HepG2 (cell line): ENCODE measurements at regions not wholly inside any gene's neighbourhood (a gene's known extent, or its start where the extent isn't known, plus 50 kb on each side); places are given as distances from the start of the nearest gene placed in this dataset.

Experiments
- ATAC-seq: fragments of 200-7000 bp; cut with Tn5 transposase; 3 replicates; pipeline ENCODE4 v1.9.1; 2020; ENCODE audit warnings: mild to moderate bottlenecking, moderate library complexity
- BruUV-seq: library from RNA; stranded (reverse); fragments of 400-500 nt; replicated peaks from 2 replicates; lab custom pipeline; 2021; lab: Mats Ljungman, UMichigan
- CTCF ChIA-PET: fragments of 300-600 bp; formaldehyde crosslinking; extraction: SDS; loops from one replicate; lab custom pipeline; 2021; ENCODE audit warnings: low total read pairs, inconsistent platforms, low intra/inter-chr PET ratio; lab: Yijun Ruan, JAX
- POLR2A ChIA-PET: fragments of 350-600 bp; sonication (Branson Sonifier 250); formaldehyde crosslinking; loops from one replicate; lab custom pipeline; 2020; ENCODE audit warnings: antibody characterized with exemption, inconsistent platforms; lab: Yijun Ruan, JAX
- DNase-seq: peaks from one replicate; pipeline ENCODE4 v3.0.0-alpha.2; 2015; ENCODE audit warnings: low spot score
- FAIRE-seq: peaks from 3 replicates; lab custom pipeline; 2011; peaks lifted over from hg19 to GRCh38; lab: Jason Lieb, UNC
- H2AFZ ChIP-seq: one replicate; pipeline ENCODE4 v1.6.1; 2011; ENCODE audit warnings: low read length, inconsistent platforms
- H3K27ac ChIP-seq: fragments of 300-600 bp; 3 replicates; pipeline ENCODE4 v1.8.0; 2011; ENCODE audit warnings: mixed run types, mild to moderate bottlenecking, mixed read lengths, low read length, inconsistent platforms; ENCODE audit not compliant: insufficient read depth; ENCODE audit errors: extremely low read length
- H3K27me3 ChIP-seq, 2 experiments: fragments of 200-600 bp in 1 of 2; 2 replicates in 1 of 2; 3 replicates in 1 of 2; pipeline versions ENCODE4 v1.6.0 to v1.8.0; 2011; ENCODE audit warnings: low read length in 2 of 2, mild to moderate bottlenecking in 2 of 2, moderate library complexity in 2 of 2, inconsistent platforms in 1 of 2; ENCODE audit not compliant: insufficient read depth in 2 of 2, control insufficient read depth in 1 of 2
- H3K36me3 ChIP-seq, 2 experiments: fragments of 200-600 bp in 1 of 2; replicated peaks in 1 of 2; 2 replicates in 1 of 2; 3 replicates in 1 of 2; pipeline versions ENCODE4 v1.5.1 to v1.8.0; 2011; ENCODE audit warnings: low read length in 2 of 2, inconsistent platforms in 1 of 2; ENCODE audit not compliant: insufficient read depth in 2 of 2, control insufficient read depth in 1 of 2
- H3K4me1 ChIP-seq: 2 replicates; pipeline ENCODE4 v1.5.1; 2012; ENCODE audit warnings: low read length, inconsistent platforms; ENCODE audit not compliant: insufficient read depth
- H3K4me2 ChIP-seq: 2 replicates; pipeline ENCODE4 v1.6.0; 2011; ENCODE audit warnings: low read depth, low read length, inconsistent platforms
- H3K4me3 ChIP-seq, 3 experiments: fragments of 200-600 bp in 1 of 3; sonication (generic), shearing (Covaris generic) in 1 of 3; replicated peaks in 1 of 3; 2 replicates each; pipeline ENCODE4 v1.5.1; 2011 to 2016; ENCODE audit warnings: low read length in 3 of 3, inconsistent platforms in 2 of 3, low read depth in 2 of 3, mild to moderate bottlenecking in 2 of 3, control low read depth in 1 of 3, mixed read lengths in 1 of 3; ENCODE audit not compliant: insufficient read depth in 1 of 3
- H3K79me2 ChIP-seq: one replicate; pipeline ENCODE4 v1.6.1; 2011; ENCODE audit warnings: low read length, inconsistent platforms; ENCODE audit not compliant: insufficient read depth
- H3K9ac ChIP-seq: 2 replicates; pipeline ENCODE4 v1.6.0; 2011; ENCODE audit warnings: mild to moderate bottlenecking, low read depth, low read length, inconsistent platforms; ENCODE audit not compliant: insufficient read depth
- H3K9me3 ChIP-seq: 2 replicates; pipeline ENCODE4 v1.5.1; 2012; ENCODE audit warnings: mild to moderate bottlenecking, low read length
- H4K20me1 ChIP-seq: 2 replicates; pipeline ENCODE4 v1.6.0; 2011; ENCODE audit warnings: inconsistent platforms, mild to moderate bottlenecking, low read length, moderate library complexity; ENCODE audit not compliant: insufficient read depth
- E2F1 ChIP-seq: sonication (generic); formaldehyde crosslinking; IDR thresholded peaks from 2 replicates; pipeline ENCODE4 v1.5.0; 2020; ENCODE audit warnings: missing genetic modification reagents
- NFATC3 ChIP-seq: sonication (generic); formaldehyde crosslinking; IDR thresholded peaks from 2 replicates; pipeline ENCODE4 v1.5.1; 2020; ENCODE audit warnings: mild to moderate bottlenecking, missing genetic modification reagents
- NFYB ChIP-seq: sonication (generic); formaldehyde crosslinking; IDR thresholded peaks from 2 replicates; pipeline ENCODE4 v1.4.0; 2020; ENCODE audit warnings: missing genetic modification reagents
- SETDB1 ChIP-seq: sonication (generic); formaldehyde crosslinking; IDR thresholded peaks from 2 replicates; pipeline ENCODE4 v1.5.1; 2020; ENCODE audit warnings: missing genetic modification reagents, mild to moderate bottlenecking, borderline replicate concordance
- ZFP37 ChIP-seq: sonication (generic); formaldehyde crosslinking; IDR thresholded peaks from 2 replicates; pipeline ENCODE4 v1.4.0; 2020; ENCODE audit warnings: missing genetic modification reagents, borderline replicate concordance
- ZNF275 ChIP-seq: sonication (generic); formaldehyde crosslinking; IDR thresholded peaks from 2 replicates; pipeline ENCODE4 v1.8.0; 2022; ENCODE audit warnings: missing genetic modification reagents, mild to moderate bottlenecking, inconsistent platforms, borderline replicate concordance
- whole genome bisulfite sequencing: methylation state at CpG from one replicate; pipeline ENCODE4 v1.1.6; 2017; ENCODE audit warnings: low lambda C conversion rate; 5-methylcytosine and 5-hydroxymethylcytosine counted together
- in situ Hi-C: cut with HindIII; loops from 2 replicates; pipeline ENCODE4 v1.10.0; 2017; ENCODE audit warnings: low pct_unique_long_range_greater_than_20kb; ENCODE audit not compliant: extremely low pct_ligation_motif_present
- intact Hi-C: fragments of 100-400 bp; cut with micrococcal nuclease; formaldehyde crosslinking; loops from one replicate; pipeline ENCODE4 v1.10.0; 2022; ENCODE audit not compliant: unreplicated experiment
- TF ChIP-seq, protein P1 (sequence below): sonication (generic); formaldehyde crosslinking; IDR thresholded peaks from 2 replicates; pipeline ENCODE4 v1.4.0; 2020; ENCODE audit warnings: missing genetic modification reagents
- TF ChIP-seq, protein P2 (sequence below): sonication (generic); formaldehyde crosslinking; conservative IDR thresholded peaks from 2 replicates; pipeline ENCODE4 v1.4.0; 2020; ENCODE audit warnings: mild to moderate bottlenecking, missing genetic modification reagents, moderate library complexity

GRCh38 chr14:80346395-80346794 lies 135.1 kb upstream of the DIO2 start:
- H3K4me1 ChIP-seq = no peaks in the 10 kb centered on the region
- intact Hi-C loops (loop anchor here (10.0 kb wide), 1 partner anchor 132 kb away; the partner anchor contains the start of gene DIO2), in situ Hi-C loops (no loop called here)
- H3K4me3 ChIP-seq = no peak overlapping the region
- H3K9me3 ChIP-seq = no peaks in the 10 kb centered on the region
- no peak overlapping the region for H2AFZ ChIP-seq
- no peak for FAIRE-seq
- ChIA-PET POLR2A (no interaction called here), CTCF (no interaction called here)
- no TSS peak for BruUV-seq
- H3K4me2 ChIP-seq = no peak overlapping the region
- no peak for DNase-seq
- H3K79me2 ChIP-seq = no peaks in the 10 kb centered on the region
- H3K36me3 ChIP-seq = no peaks in the 10 kb centered on the region
- H4K20me1 ChIP-seq = no peaks in the 10 kb centered on the region
- WGBS = 5% methylated on average over 2 of the region's 2 CpGs
- no peak for TF ChIP-seq E2F1 (CRISPR knock-in tag)
- H3K27ac ChIP-seq = no peak overlapping the region
- ATAC-seq = no peak
- H3K9ac ChIP-seq = no peak overlapping the region
- H3K27me3 ChIP-seq = no peaks in the 10 kb centered on the region

GRCh38 chr14:80344208-80344607 lies 132.9 kb upstream of the DIO2 start:
- H3K4me2 ChIP-seq = no peak overlapping the region
- POLR2A ChIA-PET = no interaction called here
- no peaks in the 10 kb centered on the region for H3K4me1 ChIP-seq
- in situ Hi-C loops (no loop called here), intact Hi-C loops (loop anchor here (10.0 kb wide), 1 partner anchor 129 kb away; the partner anchor contains the start of gene DIO2)
- H3K79me2 ChIP-seq = no peaks in the 10 kb centered on the region
- H3K36me3 ChIP-seq = no peaks in the 10 kb centered on the region
- FAIRE-seq = no peak
- no peaks in the 10 kb centered on the region for H3K9me3 ChIP-seq
- H3K9ac ChIP-seq = no peak overlapping the region
- H3K27me3 ChIP-seq = no peaks in the 10 kb centered on the region
- CTCF ChIA-PET = no interaction called here
- no peak for DNase-seq
- WGBS = 4% methylated on average over 1 of the region's 1 CpG
- BruUV-seq = no TSS peak
- no peak for ATAC-seq
- H2AFZ ChIP-seq = no peak overlapping the region
- no peak overlapping the region for H3K4me3 ChIP-seq
- H3K27ac ChIP-seq = no peak overlapping the region
- no peaks in the 10 kb centered on the region for H4K20me1 ChIP-seq
- TF ChIP-seq ZFP37 = no peak
- no peak for TF ChIP-seq NFYB (CRISPR knock-in tag)
- TF ChIP-seq, protein P1, sequence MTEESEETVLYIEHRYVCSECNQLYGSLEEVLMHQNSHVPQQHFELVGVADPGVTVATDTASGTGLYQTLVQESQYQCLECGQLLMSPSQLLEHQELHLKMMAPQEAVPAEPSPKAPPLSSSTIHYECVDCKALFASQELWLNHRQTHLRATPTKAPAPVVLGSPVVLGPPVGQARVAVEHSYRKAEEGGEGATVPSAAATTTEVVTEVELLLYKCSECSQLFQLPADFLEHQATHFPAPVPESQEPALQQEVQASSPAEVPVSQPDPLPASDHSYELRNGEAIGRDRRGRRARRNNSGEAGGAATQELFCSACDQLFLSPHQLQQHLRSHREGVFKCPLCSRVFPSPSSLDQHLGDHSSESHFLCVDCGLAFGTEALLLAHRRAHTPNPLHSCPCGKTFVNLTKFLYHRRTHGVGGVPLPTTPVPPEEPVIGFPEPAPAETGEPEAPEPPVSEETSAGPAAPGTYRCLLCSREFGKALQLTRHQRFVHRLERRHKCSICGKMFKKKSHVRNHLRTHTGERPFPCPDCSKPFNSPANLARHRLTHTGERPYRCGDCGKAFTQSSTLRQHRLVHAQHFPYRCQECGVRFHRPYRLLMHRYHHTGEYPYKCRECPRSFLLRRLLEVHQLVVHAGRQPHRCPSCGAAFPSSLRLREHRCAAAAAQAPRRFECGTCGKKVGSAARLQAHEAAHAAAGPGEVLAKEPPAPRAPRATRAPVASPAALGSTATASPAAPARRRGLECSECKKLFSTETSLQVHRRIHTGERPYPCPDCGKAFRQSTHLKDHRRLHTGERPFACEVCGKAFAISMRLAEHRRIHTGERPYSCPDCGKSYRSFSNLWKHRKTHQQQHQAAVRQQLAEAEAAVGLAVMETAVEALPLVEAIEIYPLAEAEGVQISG (CRISPR knock-in tag) = no peak
- TF ChIP-seq ZNF275 = no peak
- no peak for TF ChIP-seq NFATC3 (CRISPR knock-in tag)
- TF ChIP-seq, protein P2, sequence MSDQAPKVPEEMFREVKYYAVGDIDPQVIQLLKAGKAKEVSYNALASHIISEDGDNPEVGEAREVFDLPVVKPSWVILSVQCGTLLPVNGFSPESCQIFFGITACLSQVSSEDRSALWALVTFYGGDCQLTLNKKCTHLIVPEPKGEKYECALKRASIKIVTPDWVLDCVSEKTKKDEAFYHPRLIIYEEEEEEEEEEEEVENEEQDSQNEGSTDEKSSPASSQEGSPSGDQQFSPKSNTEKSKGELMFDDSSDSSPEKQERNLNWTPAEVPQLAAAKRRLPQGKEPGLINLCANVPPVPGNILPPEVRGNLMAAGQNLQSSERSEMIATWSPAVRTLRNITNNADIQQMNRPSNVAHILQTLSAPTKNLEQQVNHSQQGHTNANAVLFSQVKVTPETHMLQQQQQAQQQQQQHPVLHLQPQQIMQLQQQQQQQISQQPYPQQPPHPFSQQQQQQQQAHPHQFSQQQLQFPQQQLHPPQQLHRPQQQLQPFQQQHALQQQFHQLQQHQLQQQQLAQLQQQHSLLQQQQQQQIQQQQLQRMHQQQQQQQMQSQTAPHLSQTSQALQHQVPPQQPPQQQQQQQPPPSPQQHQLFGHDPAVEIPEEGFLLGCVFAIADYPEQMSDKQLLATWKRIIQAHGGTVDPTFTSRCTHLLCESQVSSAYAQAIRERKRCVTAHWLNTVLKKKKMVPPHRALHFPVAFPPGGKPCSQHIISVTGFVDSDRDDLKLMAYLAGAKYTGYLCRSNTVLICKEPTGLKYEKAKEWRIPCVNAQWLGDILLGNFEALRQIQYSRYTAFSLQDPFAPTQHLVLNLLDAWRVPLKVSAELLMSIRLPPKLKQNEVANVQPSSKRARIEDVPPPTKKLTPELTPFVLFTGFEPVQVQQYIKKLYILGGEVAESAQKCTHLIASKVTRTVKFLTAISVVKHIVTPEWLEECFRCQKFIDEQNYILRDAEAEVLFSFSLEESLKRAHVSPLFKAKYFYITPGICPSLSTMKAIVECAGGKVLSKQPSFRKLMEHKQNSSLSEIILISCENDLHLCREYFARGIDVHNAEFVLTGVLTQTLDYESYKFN = no peak
- TF ChIP-seq SETDB1 = no peak
